PC-9 (cell line): ENCODE measurements at regions not wholly inside any gene's neighbourhood (a gene's known extent, or its start where the extent isn't known, plus 50 kb on each side); places are given as distances from the start of the nearest gene placed in this dataset.

Experiments used
- CTCF ChIP-seq: fragments of 200-600 bp; sonication (generic); conservative IDR thresholded peaks from 2 replicates; pipeline ENCODE4 v1.6.1; 2017; ENCODE audit warnings: mixed run types, antibody characterized with exemption, mild to moderate bottlenecking, moderate library complexity
- EZH2 ChIP-seq: fragments of 200-600 bp; sonication (generic); IDR thresholded peaks from 2 replicates; pipeline ENCODE4 v1.8.0; 2017; ENCODE audit warnings: antibody characterized with exemption, low read depth

GRCh38 chr4:123591875-123592274 is 195.3 kb downstream of the SPRY1 start:
- TF ChIP-seq CTCF (no peak), EZH2 (no peak)
